MCF 10A (cell line): ENCODE measurements at regions not wholly inside any gene's neighbourhood (a gene's known extent, or its start where the extent isn't known, plus 50 kb on each side); places are given as distances from the start of the nearest gene placed in this dataset.
"Not testable (repeated sequence)": the region's sequence is repeated elsewhere in the genome, so short reads cannot be mapped to it uniquely, and the experiment has no call there.

Experiments used
- BruUV-seq: library from RNA; stranded (reverse); fragments of 400-500 nt; replicated peaks from 2 replicates; lab custom pipeline; 2021; lab: Mats Ljungman, UMichigan
- CTCF ChIA-PET: fragments of 300-600 bp; sonication (Branson Sonifier 250); formaldehyde crosslinking; extraction: SDS; loops from one replicate; lab custom pipeline; 2021; ENCODE audit warnings: antibody characterized with exemption, inconsistent platforms; lab: Yijun Ruan, JAX
- POLR2A ChIA-PET: fragments of 300-600, 350-650 bp; sonication (Branson Sonifier 250); formaldehyde crosslinking; extraction: SDS; loops from one replicate; lab custom pipeline; 2020; ENCODE audit warnings: antibody characterized with exemption, inconsistent platforms; lab: Yijun Ruan, JAX
- DNase-seq: peaks from one replicate; pipeline ENCODE4 v3.0.0-alpha.2; 2018; ENCODE audit not compliant: unreplicated experiment
- H3K27ac Mint-ChIP-seq: one replicate; pipeline ENCODE4 v1.8.0; 2022; ENCODE audit warnings: mild to moderate bottlenecking, low read depth, mixed read lengths; ENCODE audit not compliant: unreplicated experiment
- H3K27me3 Mint-ChIP-seq: one replicate; pipeline ENCODE4 v1.8.0; 2022; ENCODE audit warnings: mixed read lengths; ENCODE audit not compliant: insufficient read depth, unreplicated experiment
- H3K36me3 Mint-ChIP-seq: one replicate; pipeline ENCODE4 v1.8.0; 2022; ENCODE audit warnings: mild to moderate bottlenecking, moderate library complexity, mixed read lengths; ENCODE audit not compliant: insufficient read depth, unreplicated experiment
- H3K4me1 Mint-ChIP-seq: one replicate; pipeline ENCODE4 v1.8.0; 2022; ENCODE audit warnings: mixed read lengths; ENCODE audit not compliant: insufficient read depth, unreplicated experiment
- H3K4me3 Mint-ChIP-seq: one replicate; pipeline ENCODE4 v1.8.0; 2022; ENCODE audit warnings: mild to moderate bottlenecking, moderate library complexity, mixed read lengths; ENCODE audit not compliant: unreplicated experiment
- H3K9me3 Mint-ChIP-seq: one replicate; pipeline ENCODE4 v1.8.0; 2022; ENCODE audit warnings: mixed read lengths; ENCODE audit not compliant: unreplicated experiment
- intact Hi-C: fragments of 100-400 bp; cut with micrococcal nuclease; formaldehyde crosslinking; loops from 2 replicates; pipeline ENCODE4 v1.14.1; 2022
- TF ChIP-seq, protein P1 (sequence below): fragments of 200-600 bp; IDR thresholded peaks from one replicate; pipeline ENCODE4 v1.8.0; 2022; ENCODE audit warnings: antibody characterized with exemption, mild to moderate bottlenecking; ENCODE audit not compliant: unreplicated experiment

DNA sequence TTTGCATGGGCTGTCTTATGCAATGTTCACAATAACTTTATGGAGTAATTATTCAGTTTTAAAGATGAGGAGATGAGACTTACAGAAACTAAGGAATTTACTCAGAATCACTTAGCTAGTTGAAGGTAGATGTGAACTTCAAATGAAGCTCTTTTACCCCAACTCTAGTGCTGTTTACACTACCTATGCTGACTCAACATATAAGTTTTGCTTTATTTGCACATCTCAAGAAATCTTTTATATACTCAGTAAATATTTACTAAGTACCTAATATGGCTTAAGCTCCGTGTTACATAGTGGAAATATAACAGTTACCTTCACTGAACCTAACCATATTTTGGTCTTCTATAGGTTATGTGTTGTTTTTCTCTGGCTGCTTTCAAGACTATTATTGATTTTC lies 293.2 kb downstream of the ANXA1 start:
- intact Hi-C loops = no loop called here
- Mint-ChIP-seq H3K4me3 (no peak overlapping the region), H3K27me3 (peaks cover 36% of the 10 kb centered on the region), H3K4me1 (no peaks in the 10 kb centered on the region), H3K36me3 (peaks cover 6% of the 10 kb centered on the region), H3K27ac (no peak overlapping the region), H3K9me3 (no peaks in the 10 kb centered on the region)
- no peak for DNase-seq
- ChIA-PET POLR2A (no interaction called here), CTCF (no interaction called here)
- BruUV-seq = no TSS peak
- TF ChIP-seq, protein P1, sequence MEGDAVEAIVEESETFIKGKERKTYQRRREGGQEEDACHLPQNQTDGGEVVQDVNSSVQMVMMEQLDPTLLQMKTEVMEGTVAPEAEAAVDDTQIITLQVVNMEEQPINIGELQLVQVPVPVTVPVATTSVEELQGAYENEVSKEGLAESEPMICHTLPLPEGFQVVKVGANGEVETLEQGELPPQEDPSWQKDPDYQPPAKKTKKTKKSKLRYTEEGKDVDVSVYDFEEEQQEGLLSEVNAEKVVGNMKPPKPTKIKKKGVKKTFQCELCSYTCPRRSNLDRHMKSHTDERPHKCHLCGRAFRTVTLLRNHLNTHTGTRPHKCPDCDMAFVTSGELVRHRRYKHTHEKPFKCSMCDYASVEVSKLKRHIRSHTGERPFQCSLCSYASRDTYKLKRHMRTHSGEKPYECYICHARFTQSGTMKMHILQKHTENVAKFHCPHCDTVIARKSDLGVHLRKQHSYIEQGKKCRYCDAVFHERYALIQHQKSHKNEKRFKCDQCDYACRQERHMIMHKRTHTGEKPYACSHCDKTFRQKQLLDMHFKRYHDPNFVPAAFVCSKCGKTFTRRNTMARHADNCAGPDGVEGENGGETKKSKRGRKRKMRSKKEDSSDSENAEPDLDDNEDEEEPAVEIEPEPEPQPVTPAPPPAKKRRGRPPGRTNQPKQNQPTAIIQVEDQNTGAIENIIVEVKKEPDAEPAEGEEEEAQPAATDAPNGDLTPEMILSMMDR = no peak

DNA sequence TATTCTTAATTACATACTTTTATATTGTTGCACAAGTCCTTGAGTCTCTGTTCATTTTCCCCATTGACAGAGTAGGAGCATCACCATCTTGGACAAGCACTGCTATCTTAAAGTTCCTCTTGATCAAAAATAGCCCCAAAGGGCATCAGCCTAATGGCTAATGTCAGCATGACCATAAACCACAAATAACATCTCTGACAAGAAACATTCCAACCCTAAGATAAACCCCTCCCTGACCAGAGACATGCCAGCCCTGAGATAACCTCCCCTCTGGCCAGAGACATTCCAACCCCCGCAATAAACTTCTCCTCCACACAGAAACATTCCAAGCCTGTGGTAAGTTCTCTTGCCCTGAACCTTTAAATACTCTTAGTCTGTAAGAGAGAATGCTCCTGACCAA lies 293.7 kb downstream of the ANXA1 start:
- POLR2A ChIA-PET, H3K4me1 Mint-ChIP-seq, H3K4me3 Mint-ChIP-seq, H3K36me3 Mint-ChIP-seq, H3K27ac Mint-ChIP-seq, BruUV-seq, intact Hi-C loops, H3K9me3 Mint-ChIP-seq, DNase-seq: not testable (repeated sequence)
- CTCF ChIA-PET = interaction anchor here (0.7 kb wide), 1 partner anchor 30 kb away, joined by 5 read pairs; no protein-coding TSS in a partner anchor
- H3K27me3 Mint-ChIP-seq = peaks cover 36% of the 10 kb centered on the region

DNA sequence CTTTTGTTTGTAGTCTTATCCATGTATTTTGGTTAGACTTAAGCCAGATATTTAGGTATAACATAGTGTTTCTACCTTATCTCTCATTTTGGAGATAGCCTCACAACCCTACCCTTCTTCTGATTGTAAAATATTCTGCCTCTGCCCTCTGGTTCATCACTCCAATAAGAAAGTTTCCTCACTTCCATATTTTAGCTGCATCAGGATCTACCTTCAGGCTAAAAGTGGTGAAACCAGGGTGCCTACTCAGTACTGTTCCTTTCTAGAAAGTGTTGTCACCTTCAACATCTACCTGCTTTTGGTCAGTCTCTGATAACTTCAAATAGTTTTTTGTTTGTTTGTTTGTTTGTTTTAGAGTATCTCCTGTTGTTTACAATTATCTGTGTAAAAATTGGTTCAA lies 294.6 kb downstream of the ANXA1 start:
- intact Hi-C loops = no loop called here
- TF ChIP-seq, protein P1 = no peak
- no peak overlapping the region for H3K27ac Mint-ChIP-seq
- ChIA-PET POLR2A (no interaction called here), CTCF (interaction anchor here (0.6 kb wide), 1 partner anchor 1762 kb away, joined by 3 read pairs; no protein-coding TSS in a partner anchor)
- BruUV-seq = no TSS peak
- H3K4me1 Mint-ChIP-seq = no peaks in the 10 kb centered on the region
- DNase-seq = no peak
- no peak overlapping the region for H3K4me3 Mint-ChIP-seq
- H3K36me3 Mint-ChIP-seq = peaks cover 4% of the 10 kb centered on the region
- H3K9me3 Mint-ChIP-seq = no peaks in the 10 kb centered on the region
- H3K27me3 Mint-ChIP-seq = peaks cover 36% of the 10 kb centered on the region

DNA sequence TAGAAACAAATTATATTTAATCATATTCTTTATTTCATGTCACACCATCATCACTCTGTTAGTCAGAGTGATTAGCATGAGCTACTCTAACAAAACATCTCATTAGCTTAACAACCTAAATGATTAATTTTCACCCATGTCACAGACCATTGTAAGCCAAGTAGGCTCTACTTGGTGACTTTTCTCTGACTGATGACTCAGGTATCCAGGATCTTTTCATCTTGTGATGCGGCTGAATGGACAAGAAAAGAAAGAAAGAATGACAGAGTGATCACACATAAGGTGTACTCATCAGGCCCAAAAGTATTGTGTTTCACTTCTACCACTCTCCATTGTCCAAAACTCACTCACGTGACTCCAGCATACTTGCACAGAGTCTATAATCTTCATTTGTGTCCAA lies 299.3 kb downstream of the ANXA1 start:
- H3K36me3 Mint-ChIP-seq = no peaks in the 10 kb centered on the region
- no peak for DNase-seq
- POLR2A ChIA-PET = interaction anchor here (0.9 kb wide), 1 partner anchor 8 kb away, joined by 3 read pairs; no protein-coding TSS in a partner anchor
- H3K9me3 Mint-ChIP-seq = no peaks in the 10 kb centered on the region
- H3K4me1 Mint-ChIP-seq = no peaks in the 10 kb centered on the region
- peaks cover 44% of the 10 kb centered on the region for H3K27me3 Mint-ChIP-seq
- TF ChIP-seq, protein P1 = no peak
- BruUV-seq = no TSS peak
- no peak overlapping the region for H3K4me3 Mint-ChIP-seq
- intact Hi-C loops = no loop called here
- CTCF ChIA-PET = no interaction called here
- no peak overlapping the region for H3K27ac Mint-ChIP-seq

DNA sequence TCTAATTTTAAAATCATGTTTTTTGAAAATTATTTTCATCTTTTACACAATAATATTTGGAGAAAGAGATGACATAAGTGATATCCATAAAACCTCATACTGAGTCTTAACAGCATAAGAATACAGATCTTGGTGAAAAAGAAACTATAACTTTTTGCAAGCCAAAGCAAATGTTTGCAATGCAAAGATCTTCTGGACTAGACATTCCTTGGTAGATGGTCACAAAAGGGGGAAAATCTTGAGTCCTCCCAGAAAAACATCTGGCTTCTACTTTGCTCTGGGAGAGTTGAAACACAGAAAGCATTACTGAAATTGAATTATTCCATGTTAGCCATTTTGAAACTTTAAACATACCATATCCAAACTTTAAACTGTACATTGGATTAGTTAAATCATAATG lies 308.2 kb downstream of the ANXA1 start:
- BruUV-seq = no TSS peak
- intact Hi-C loops = no loop called here
- TF ChIP-seq, protein P1 = no peak
- no peaks in the 10 kb centered on the region for H3K36me3 Mint-ChIP-seq
- no peaks in the 10 kb centered on the region for H3K4me1 Mint-ChIP-seq
- ChIA-PET POLR2A (interaction anchor here (0.7 kb wide), 1 partner anchor 1214 kb away, joined by 4 read pairs; no protein-coding TSS in a partner anchor), CTCF (no interaction called here)
- no peak overlapping the region for H3K27ac Mint-ChIP-seq
- H3K27me3 Mint-ChIP-seq = peaks cover 55% of the 10 kb centered on the region
- no peaks in the 10 kb centered on the region for H3K9me3 Mint-ChIP-seq
- DNase-seq = no peak
- H3K4me3 Mint-ChIP-seq = no peak overlapping the region
